RPMI8226 (cell line): ENCODE measurements at regions not wholly inside any gene's neighbourhood (a gene's known extent, or its start where the extent isn't known, plus 50 kb on each side); places are given as distances from the start of the nearest gene placed in this dataset.
"Not testable (repeated sequence)": the region's sequence is repeated elsewhere in the genome, so short reads cannot be mapped to it uniquely, and the experiment has no call there.

Source experiments
- DNase-seq: peaks from one replicate; pipeline ENCODE4 v3.0.0-alpha.2; 2015

GRCh38 chr1:47688461-47689296 lies 250.8 kb downstream of the FOXD2 start:
- DNase-seq = no peak

DNA sequence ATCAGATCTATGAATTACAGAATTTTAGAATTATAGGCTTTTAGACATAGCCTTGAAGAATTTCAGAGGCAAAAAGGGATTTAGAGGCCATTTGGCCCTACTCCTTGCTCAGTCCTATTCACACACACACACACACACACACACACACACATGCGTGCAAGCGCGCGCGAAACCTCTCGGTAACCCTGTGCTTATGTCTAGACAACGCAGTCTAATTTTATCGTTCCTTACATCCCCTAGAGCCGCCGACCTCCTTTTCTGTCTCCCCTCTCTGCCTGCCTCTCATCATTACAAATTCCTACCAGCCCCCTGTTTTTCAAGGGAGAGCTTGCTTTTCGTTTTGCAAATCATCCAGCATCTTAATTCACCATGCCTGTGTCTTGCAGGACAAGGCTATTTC lies 252.1 kb downstream of the FOXD2 start:
- DNase-seq = no peak

DNA sequence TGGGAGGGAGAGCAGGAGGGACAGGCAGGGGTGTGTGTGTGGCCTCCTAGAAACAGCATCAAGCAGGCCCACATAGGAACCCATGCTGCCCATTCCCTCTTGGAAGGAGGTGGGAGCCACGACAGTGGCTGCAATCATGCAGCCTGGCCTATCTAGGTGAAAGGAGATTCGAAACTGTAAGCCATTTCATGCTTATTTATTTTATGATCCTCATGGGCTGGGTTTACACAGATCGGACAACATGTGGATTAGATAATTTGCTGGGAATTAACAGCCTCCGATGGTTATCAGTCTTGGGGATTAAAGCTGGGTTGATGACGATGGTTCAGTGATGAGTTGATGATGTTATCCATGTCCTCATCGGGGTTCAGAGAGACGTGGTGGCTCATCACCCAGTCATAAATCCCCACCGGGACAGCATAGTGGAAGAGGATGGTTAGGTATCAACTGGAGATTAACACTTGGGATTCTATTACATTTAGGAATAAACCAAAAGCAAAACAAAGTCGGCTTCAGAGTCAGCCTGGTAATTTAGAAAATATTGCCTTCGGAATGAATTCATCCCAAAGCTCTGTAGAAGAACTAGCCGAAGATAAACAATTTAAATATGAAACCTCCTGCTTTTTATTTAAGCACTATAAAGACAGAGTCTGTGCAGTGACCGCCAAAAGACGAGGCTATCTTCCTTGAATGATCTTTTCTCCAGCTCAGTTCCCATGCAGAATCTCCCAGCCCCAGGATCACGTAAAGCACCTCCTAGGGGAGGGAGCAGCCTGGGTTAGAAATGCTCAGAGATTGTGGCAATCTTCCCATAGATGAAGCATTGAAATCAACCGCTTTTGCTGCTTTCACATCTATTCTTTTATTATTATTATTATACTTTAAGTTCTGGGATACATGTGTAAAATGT lies 252.8 kb downstream of the FOXD2 start:
- no peak for DNase-seq

DNA sequence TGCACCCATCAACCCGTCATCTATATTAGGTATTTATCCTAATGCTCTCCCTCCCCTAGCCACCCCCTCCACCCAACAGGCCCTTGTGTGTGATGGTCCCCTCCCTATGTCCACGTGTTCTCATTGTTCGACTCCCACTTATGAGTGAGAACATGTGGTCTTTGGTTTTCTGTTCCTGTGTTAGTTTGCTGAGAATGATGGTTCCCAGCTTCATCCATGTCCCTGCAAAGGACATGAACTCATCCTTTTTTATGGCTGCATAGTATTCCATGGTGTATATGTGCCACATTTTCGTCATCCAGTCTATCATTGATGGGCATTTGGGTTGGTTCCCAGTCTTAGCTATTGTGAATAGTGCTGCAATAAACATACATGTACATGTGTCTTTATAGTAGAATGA lies 253.4 kb downstream of the FOXD2 start:
- DNase-seq = not testable (repeated sequence)

DNA sequence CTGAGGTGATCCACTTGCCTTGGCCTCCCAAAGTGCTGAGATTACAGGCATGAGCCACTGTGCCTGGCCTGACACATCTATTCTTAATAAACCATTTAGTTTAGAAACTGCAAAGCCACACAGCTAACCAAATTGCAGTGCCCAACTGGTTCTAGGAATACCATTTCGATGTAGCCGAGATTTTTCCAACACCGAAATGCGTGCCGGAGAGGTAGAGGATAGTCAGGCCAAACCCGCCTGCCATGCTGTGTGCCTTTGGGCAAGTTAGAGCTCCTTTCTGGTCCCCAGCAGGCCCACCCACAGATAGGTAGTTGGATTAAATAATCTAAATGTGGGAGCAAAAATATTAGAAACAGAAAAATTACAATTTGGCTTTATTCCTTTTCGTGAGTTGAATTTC lies 254.4 kb downstream of the FOXD2 start:
- no peak for DNase-seq

DNA sequence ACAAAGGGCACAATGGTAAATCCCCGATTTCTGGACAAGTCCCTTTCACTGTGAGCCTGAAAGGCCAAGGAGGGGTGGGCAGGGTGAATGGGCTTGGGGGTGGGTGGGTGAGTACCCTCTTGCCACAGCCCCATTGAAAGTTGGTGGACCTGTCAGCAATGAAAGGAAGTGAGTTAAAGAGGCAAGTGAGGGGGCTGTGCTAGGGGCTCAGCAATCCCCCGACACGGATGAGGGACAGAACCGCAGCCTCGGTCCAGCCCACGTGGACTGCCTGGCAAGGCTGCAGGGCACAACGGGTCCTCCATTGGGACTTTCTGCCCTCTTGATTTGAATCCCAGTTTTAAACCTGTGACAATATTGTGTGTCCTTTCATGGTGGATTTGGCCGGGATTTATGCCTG lies 255.3 kb downstream of the FOXD2 start:
- DNase-seq = no peak

GRCh38 chr1:47694011-47694890 lies 256.4 kb downstream of the FOXD2 start:
- DNase-seq = no peak

DNA sequence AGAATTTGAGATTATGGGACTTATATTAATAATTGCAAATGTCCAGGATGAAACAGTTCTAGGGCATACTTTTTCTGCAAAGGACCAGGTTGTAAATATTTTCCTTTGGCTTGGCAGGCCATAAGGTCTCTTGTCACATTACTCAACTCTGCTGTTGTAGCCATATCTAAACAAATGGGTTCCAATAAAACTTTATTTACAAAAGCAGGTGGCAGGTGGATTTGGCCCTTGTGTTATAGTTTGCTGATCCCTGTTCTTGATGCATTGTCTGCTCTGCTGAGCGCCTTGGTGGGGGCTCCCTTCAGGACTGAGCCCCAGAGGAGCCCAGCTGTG lies 258.5 kb downstream of the FOXD2 start:
- DNase-seq = no peak

DNA sequence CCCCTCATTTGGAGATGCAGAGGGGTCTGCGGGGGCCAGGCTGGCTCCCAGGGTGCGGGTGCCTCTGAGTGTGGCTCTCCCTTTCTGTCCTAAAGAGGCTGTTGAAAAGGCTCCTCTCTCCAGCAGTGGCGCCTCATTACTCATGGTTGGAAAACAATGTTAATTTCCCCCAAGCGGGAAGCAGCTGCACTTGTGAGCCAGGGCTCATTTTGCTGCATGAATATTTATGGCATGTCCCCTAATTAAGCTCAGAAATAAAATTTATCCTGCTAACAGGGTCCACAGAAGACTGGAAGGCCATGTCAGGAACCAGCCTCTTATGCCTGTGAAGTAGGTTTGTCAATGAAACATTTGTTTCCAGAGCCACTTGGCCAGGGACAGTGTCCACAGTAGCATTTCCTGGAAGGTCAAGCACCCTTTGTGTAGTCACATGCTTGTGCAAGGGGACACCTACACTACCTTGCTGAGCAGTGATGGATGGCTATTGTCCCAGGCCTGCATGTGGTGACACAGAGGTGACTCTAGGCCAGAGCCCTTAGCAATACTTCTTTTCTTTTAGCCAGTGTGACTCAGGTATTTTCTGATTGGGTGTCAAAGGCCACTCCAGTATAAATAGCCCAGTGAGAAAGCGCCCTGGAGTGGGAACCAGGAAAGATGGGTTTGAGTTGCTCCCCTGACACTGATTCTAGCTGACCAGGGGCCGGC lies 259.0 kb downstream of the FOXD2 start:
- no peak for DNase-seq

- DNase-seq = no peak
Observed at GRCh38 chr1:47697616-47698335, 259.9 kb downstream of the FOXD2 start.

DNA sequence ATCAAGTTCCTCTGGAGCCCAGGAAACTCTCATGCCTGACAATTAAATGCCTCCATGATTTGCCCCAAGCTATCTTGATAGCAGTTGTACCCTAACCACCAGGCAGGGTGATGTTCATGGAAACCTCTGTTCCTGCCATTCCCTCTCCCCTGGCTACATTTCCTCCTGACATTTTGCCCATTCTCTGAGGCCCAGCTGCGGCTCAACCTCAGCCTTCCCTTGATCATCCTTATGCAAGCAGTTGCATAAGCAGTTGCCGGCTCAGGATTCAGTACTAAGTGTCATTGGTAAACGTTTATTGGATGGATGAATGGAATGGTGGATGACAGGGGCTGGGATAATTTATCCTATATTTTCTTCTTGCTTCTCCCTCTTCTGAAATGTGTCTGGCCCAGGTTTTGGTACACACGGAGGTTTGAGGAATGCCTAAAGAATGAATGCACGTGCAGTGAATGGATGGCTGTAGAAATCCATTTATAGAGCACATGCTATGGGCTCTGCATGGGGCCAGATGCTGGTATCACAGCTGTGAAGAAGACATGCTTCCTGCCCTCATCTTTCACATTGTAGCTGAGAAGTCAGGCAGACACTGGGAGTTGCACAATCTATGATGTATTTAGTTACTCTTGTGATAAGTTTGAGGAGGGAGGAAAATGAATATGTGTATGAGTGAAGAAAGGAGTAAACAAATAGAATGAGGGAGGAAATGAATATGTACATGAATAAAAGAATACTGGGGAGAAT lies 261.8 kb downstream of the FOXD2 start:
- DNase-seq = no peak

DNA sequence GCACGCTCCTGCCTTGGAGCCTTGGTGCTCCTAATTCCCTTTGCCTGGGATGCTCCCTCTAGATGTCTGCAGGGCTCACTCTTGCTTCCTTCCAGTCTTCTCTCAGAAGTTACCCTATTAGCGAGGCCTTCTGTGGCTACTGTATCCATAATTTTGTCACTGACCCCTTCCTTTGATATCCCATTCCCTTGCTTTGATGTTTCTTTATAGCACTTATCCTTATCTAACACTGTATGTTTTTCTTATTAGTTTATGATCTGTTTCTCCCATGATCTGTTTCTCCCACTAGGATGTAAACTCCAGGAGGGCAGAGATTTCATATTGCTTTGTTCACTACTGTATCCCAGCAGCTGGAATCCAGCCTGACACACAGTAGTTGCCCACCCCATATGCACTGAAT lies 263.4 kb downstream of the FOXD2 start:
- no peak for DNase-seq

DNA sequence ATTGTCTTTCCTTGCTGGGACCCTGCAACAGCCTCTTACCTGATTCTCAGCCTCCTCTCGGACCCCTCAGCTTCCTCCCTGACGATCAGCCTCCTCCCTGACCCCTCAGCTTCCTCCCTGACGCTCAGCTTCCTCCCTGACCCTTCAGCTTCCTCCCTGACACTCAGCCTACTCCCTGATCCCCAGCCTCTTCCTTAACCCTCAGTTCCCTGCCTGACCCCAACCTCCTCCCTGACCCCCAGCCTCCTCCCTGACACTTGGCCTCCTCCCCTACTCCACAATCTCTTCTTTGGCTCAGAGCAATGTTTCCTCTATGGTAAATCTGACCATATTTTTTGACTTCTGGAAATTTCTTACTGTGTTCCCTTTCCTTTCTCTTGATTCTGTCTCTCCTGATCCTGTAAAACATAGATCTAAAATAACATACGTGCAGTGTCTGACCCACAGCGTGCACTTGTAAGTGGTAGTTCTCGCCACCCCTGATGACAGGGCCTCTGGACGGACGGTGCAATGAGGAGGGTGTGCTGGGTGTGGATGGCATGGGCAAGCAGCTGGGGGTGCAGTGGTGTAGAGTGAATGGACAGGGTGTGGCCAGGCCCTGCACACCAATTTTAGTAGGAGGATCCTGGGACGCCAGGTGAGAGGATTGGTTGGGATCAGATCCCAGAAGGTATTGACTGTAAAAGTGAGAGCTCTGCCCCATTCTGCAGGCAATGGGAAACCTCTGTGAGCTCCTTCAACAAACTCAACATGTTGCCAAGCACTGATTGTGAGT lies 264.1 kb downstream of the FOXD2 start:
- DNase-seq = no peak

GRCh38 chr1:47703156-47703825 lies 265.4 kb downstream of the FOXD2 start:
- DNase-seq = no peak

GRCh38 chr1:47703981-47704596 lies 266.2 kb downstream of the FOXD2 start:
- DNase-seq = no peak

DNA sequence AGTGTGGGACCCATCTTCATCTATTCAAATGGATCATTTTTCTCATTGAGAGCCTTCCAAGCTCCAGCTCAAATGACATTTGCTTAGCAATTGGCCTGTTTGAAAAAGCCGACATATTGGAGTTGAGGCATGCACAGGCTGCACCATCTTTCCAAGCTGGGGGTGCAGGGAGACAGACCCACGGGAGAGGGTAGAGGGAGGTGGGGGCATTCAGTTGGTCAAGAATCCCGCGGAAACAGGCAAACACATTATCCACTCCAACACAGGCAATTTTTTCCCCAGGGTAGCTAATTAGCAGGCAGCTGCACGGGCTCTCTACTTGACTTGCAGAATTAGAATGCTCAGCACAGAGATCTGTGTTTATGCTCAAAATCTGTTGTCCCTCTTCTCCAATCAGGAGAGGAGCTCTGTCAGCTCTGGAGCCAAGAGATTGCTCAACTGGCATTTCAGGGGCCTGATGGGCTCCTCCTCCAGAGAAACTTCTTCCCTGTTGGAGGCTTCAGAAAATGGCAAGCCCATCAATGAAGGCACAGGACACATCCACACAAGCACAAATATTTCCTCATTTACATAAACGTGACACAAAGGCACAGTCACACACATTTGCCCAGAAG lies 267.8 kb downstream of the FOXD2 start:
- no peak for DNase-seq

GRCh38 chr1:47707503-47707902 lies 269.7 kb downstream of the FOXD2 start:
- DNase-seq = no peak

GRCh38 chr1:47708019-47708535 lies 270.2 kb downstream of the FOXD2 start:
- DNase-seq = no peak

DNA sequence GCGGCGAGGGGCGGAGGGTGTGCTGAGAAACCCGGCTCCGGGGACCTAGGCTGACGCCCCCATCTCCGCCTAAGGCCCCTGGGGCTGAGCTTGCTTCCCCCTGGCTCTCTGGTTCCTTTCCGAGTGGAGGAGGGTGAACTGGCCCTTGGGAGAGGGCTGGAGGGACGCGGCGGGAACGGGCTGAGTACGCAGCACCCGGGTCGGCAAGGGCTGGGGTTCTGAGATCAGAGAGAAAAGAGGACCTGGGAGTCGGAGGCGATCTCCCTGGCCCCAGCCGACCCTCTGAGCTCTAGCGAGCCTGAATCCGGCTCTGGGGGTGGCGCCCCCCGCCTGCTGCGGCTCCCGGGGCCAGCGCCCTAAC lies 270.8 kb downstream of the FOXD2 start:
- no peak for DNase-seq
